Ovary (tissue), 7 donors: ENCODE measurements at regions not wholly inside any gene's neighbourhood (a gene's known extent, or its start where the extent isn't known, plus 50 kb on each side); places are given as distances from the start of the nearest gene placed in this dataset.

Experiments
- DNase-seq, 5 donors: peaks; one replicate each; pipeline ENCODE4 v3.0.0-alpha.2; 2019 to 2020
- H3K27ac ChIP-seq, 2 donors: fragments of 200-600 bp; one replicate each; pipeline versions ENCODE4 v1.5.1 to v1.8.0; 2019 to 2022
- H3K27me3 ChIP-seq: fragments of 200-600 bp; one replicate; pipeline ENCODE4 v1.8.0; 2022
- H3K36me3 ChIP-seq: fragments of 200-600 bp; sonication (generic); one replicate; pipeline ENCODE4 v1.5.1; 2019
- H3K4me1 ChIP-seq: one replicate; pipeline ENCODE4 v1.8.1; 2013; ENCODE audit warnings: mild to moderate bottlenecking, moderate library complexity; ENCODE audit not compliant: insufficient read depth
- H3K4me3 ChIP-seq: fragments of 200-600 bp; sonication (generic); one replicate; pipeline ENCODE4 v1.5.1; 2017
- H3K9me3 ChIP-seq, 2 donors: fragments of 200-600 bp in 1 of 2; sonication (generic) in 1 of 2; one replicate each; pipeline versions ENCODE4 v1.5.1 to v1.8.1; 2013 to 2019; ENCODE audit warnings: mild to moderate bottlenecking in 1 of 2, moderate library complexity in 1 of 2
- CTCF ChIP-seq, 3 donors: fragments of 450-650 bp in 2 of 3; fragments of 200-600 bp in 1 of 3; IDR thresholded peaks; one replicate each; pipeline versions ENCODE4 v1.5.1 to v1.8.0; 2016 to 2022; ENCODE audit warnings: antibody characterized with exemption in 3 of 3, mild to moderate bottlenecking in 1 of 3
- EP300 ChIP-seq: sonication (generic); formaldehyde crosslinking; IDR thresholded peaks from one replicate; pipeline ENCODE4 v1.6.1; 2017; ENCODE audit warnings: antibody characterized with exemption
- POLR2A ChIP-seq: fragments of 450-650 bp; IDR thresholded peaks from one replicate; pipeline ENCODE4 v1.6.1; 2017; ENCODE audit warnings: antibody characterized with exemption, mild to moderate bottlenecking, moderate library complexity
- WGBS, 3 donors: extraction: QIAGEN DNeasy Blood & Tissue Kit in 1 of 3; methylation state at CpG; one replicate each; pipeline versions ENCODE4 v1.1.5 to v1.1.7; 2013 to 2017; 5-methylcytosine and 5-hydroxymethylcytosine counted together
- intact Hi-C, 4 donors: fragments of 100-400 bp; cut with DNase I; formaldehyde crosslinking; loops; one replicate each; pipeline versions ENCODE4 v1.11.0 to v1.15.1; 2022 to 2023
- donor health status: DM: no; HTN: no; CAD: no; lungs with moderate emphysema.
- donor health status: DM: no; HTN: no; CAD: no.
- donor health status: Bipolar disorder and iron deficiency.
- donor health status: DM: no; HTN: no; CAD: no.
- donor health status: DM: yes; HTN: yes; CAD: no.

DNA sequence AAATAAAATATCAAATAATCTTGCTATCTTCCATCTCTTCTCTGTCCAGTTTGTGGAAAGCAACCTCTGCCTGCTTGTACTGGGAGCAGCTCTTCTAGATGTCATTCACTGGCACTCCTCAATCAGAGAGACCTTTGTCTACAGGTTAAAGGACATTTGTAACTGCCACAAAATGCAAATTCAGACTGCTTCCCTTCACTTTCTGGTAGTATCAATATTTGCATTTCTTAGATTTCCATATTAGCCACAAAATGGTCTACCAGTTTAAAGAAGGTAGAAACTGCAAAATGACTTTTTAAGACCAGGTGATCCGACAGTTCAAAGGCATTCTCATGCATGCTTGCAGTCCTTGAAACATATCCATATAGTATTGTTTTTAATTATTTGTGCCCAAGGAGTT is 51.7 kb upstream of the RCN1 start:
- Histone ChIP-seq H3K27ac (no peak overlapping the region), H3K36me3 (no peaks in the 10 kb centered on the region), H3K27me3 (no peaks in the 10 kb centered on the region), H3K4me1 (no peaks in the 10 kb centered on the region), H3K4me3 (no peak overlapping the region), H3K9me3 (no peaks in the 10 kb centered on the region)
- no peak for DNase-seq
- intact Hi-C loops = no loop called here
- no peak for TF ChIP-seq EP300
- 79 to 81% (median 80%) methylated on average over 1 of the region's 1 CpG for WGBS, 3 donors

- H3K4me3 ChIP-seq = no peak overlapping the region
- no peaks in the 10 kb centered on the region for H3K36me3 ChIP-seq
- no peaks in the 10 kb centered on the region for H3K9me3 ChIP-seq
- no peak for DNase-seq
- WGBS, 3 donors = 89 to 95% (median 95%) methylated on average over 2 of the region's 2 CpGs
- no peak for TF ChIP-seq CTCF (IDR thresholded peaks at IDR 0.05)
- no peak for TF ChIP-seq POLR2A
- no peak for TF ChIP-seq EP300
- H3K4me1 ChIP-seq = no peaks in the 10 kb centered on the region
- no peaks in the 10 kb centered on the region for H3K27me3 ChIP-seq
- no peak overlapping the region for H3K27ac ChIP-seq
- intact Hi-C loops = no loop called here
These were observed 56.2 kb upstream of the RCN1 start for GRCh38 chr11:32034680-32035079.

- H3K27ac ChIP-seq = no peak overlapping the region
- H3K36me3 ChIP-seq = no peaks in the 10 kb centered on the region
- H3K9me3 ChIP-seq = no peaks in the 10 kb centered on the region
- H3K4me1 ChIP-seq = no peaks in the 10 kb centered on the region
- TF ChIP-seq EP300 (no peak), POLR2A (no peak), CTCF (IDR thresholded peaks at IDR 0.05) (no peak)
- H3K4me3 ChIP-seq = no peak overlapping the region
- WGBS, 3 donors = 91 to 96% (median 94%) methylated on average over 1 of the region's 1 CpG
- intact Hi-C loops = no loop called here
- DNase-seq = no peak
- no peaks in the 10 kb centered on the region for H3K27me3 ChIP-seq
These were observed 56.7 kb upstream of the RCN1 start for GRCh38 chr11:32034149-32034548.

DNA sequence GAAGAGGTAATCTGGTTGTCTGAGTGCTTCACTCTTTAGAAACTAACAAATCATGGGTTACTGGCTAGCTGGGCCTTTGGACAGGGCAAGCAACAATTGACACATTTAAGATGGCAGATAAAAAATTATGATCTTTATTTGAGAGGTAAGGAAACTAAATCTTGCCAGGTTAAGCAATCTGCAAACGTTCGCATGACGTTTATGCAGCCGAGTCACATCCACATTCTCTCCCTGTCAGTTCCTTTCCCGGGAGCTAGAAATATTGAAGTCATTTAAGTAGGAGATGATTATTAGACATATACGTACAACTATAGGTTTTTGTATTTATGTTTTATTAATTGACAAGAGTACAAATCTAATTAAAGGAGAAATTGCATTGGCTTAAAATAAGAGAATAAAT is 57.4 kb upstream of the RCN1 start:
- DNase-seq = no peak
- Histone ChIP-seq H3K4me1 (no peaks in the 10 kb centered on the region), H3K27me3 (no peaks in the 10 kb centered on the region), H3K27ac (no peak overlapping the region), H3K4me3 (no peak overlapping the region), H3K9me3 (no peaks in the 10 kb centered on the region), H3K36me3 (no peaks in the 10 kb centered on the region)
- intact Hi-C loops = no loop called here
- WGBS, 3 donors = 80 to 89% (median 80%) methylated on average over 6 of the region's 6 CpGs
- TF ChIP-seq POLR2A = no peak
- TF ChIP-seq EP300 = no peak
- TF ChIP-seq CTCF (IDR thresholded peaks at IDR 0.05) = no peak

- WGBS, 3 donors = 61 to 68% (median 65%) methylated on average over 2 of the region's 2 CpGs
These were observed 57.8 kb upstream of the RCN1 start for GRCh38 chr11:32033067-32033466.

More at GRCh38 chr11:32033067-32033466, 57.8 kb upstream of the RCN1 start:
- intact Hi-C loops = no loop called here
- Histone ChIP-seq H3K27me3 (no peaks in the 10 kb centered on the region), H3K9me3 (no peaks in the 10 kb centered on the region), H3K4me3 (no peak overlapping the region), H3K4me1 (no peaks in the 10 kb centered on the region), H3K27ac (no peak overlapping the region), H3K36me3 (no peaks in the 10 kb centered on the region)
- TF ChIP-seq EP300 = no peak
- TF ChIP-seq CTCF (IDR thresholded peaks at IDR 0.05) = no peak
- no peak for TF ChIP-seq POLR2A
- DNase-seq = no peak
